ENCODE measurements at regions not wholly inside any gene's neighbourhood (a gene's known extent, or its start where the extent isn't known, plus 50 kb on each side); places are given as distances from the start of the nearest gene placed in this dataset.

GRCh38 chr3:181568693-181569092 lies 143.0 kb upstream of the SOX2 start:
- H3K4me1 ChIP-seq (ENCODE audit: insufficient read depth), result no peaks in the 10 kb centered on the region
- H3K79me2 ChIP-seq (ENCODE audit: insufficient read depth), result no peaks in the 10 kb centered on the region
- DNase-seq, result no peak
- no peaks in the 10 kb centered on the region for H3K27me3 ChIP-seq (replicated peaks; ENCODE audit: insufficient read depth)
- H3K9me2 ChIP-seq (ENCODE audit: insufficient read depth), result no peaks in the 10 kb centered on the region
- H3K36me3 ChIP-seq (ENCODE audit: low read depth), result no peaks in the 10 kb centered on the region
- TF ChIP-seq EZH2 (IDR thresholded peaks at IDR 0.05; ENCODE audit: insufficient read depth, poor library complexity, severe bottlenecking) (no peak), EZH2phosphoT487 (IDR thresholded peaks at IDR 0.05; ENCODE audit: insufficient read depth, low read depth) (no peak)
- no peak overlapping the region for H2AFZ ChIP-seq
- no peaks in the 10 kb centered on the region for H3K9me3 ChIP-seq (ENCODE audit: low read depth)
- no peak overlapping the region for H3K9ac ChIP-seq
- no peaks in the 10 kb centered on the region for H3F3A ChIP-seq (ENCODE audit: insufficient read depth)
- no peak overlapping the region for H3K27ac ChIP-seq
- H3K4me3 ChIP-seq, result no peak overlapping the region
- WGBS, 2 experiments (ENCODE audit: low coverage in 1 of 2, low lambda C conversion rate in 2 of 2, missing lambda C conversion rate in 2 of 2), result 70 to 71% methylated on average over 3 of the region's 3 CpGs
- in situ Hi-C loops (cut with MboI), result no loop called here
- no peaks in the 10 kb centered on the region for H4K20me1 ChIP-seq (ENCODE audit: insufficient read depth)
- no peak overlapping the region for H3K4me2 ChIP-seq (ENCODE audit: unreplicated experiment)

- Histone ChIP-seq H3K27me3 (replicated peaks; ENCODE audit: insufficient read depth) (no peaks in the 10 kb centered on the region), H3K9me2 (ENCODE audit: insufficient read depth) (no peaks in the 10 kb centered on the region), H3K36me3 (ENCODE audit: low read depth) (no peaks in the 10 kb centered on the region), H3K9ac (no peak overlapping the region), H3K4me2 (ENCODE audit: unreplicated experiment) (no peak overlapping the region), H3F3A (ENCODE audit: insufficient read depth) (no peaks in the 10 kb centered on the region), H3K4me3 (no peak overlapping the region), H4K20me1 (ENCODE audit: insufficient read depth) (no peaks in the 10 kb centered on the region), H3K4me1 (ENCODE audit: insufficient read depth) (no peaks in the 10 kb centered on the region), H3K79me2 (ENCODE audit: insufficient read depth) (no peaks in the 10 kb centered on the region), H2AFZ (no peak overlapping the region), H3K9me3 (ENCODE audit: low read depth) (no peaks in the 10 kb centered on the region), H3K27ac (no peak overlapping the region)
- 57 to 59% methylated on average over 3 of the region's 3 CpGs for WGBS, 2 experiments (ENCODE audit: low coverage in 1 of 2, low lambda C conversion rate in 2 of 2, missing lambda C conversion rate in 2 of 2)
- in situ Hi-C loops (cut with MboI), result no loop called here
- DNase-seq, result no peak
- no peak for TF ChIP-seq EZH2phosphoT487 (IDR thresholded peaks at IDR 0.05; ENCODE audit: insufficient read depth, low read depth)
- no peak for TF ChIP-seq EZH2 (IDR thresholded peaks at IDR 0.05; ENCODE audit: insufficient read depth, poor library complexity, severe bottlenecking)
These were observed 143.5 kb upstream of the SOX2 start for GRCh38 chr3:181568248-181568647.

GRCh38 chr3:181567311-181568075 lies 144.2 kb upstream of the SOX2 start:
- peak overlapping the region; percentile 8 for H3K4me2 ChIP-seq (ENCODE audit: unreplicated experiment)
- no peak overlapping the region for H3K4me3 ChIP-seq
- H3K9me3 ChIP-seq (ENCODE audit: low read depth), result no peaks in the 10 kb centered on the region
- no peaks in the 10 kb centered on the region for H3K9me2 ChIP-seq (ENCODE audit: insufficient read depth)
- H3F3A ChIP-seq (ENCODE audit: insufficient read depth), result no peaks in the 10 kb centered on the region
- no peaks in the 10 kb centered on the region for H3K4me1 ChIP-seq (ENCODE audit: insufficient read depth)
- no peaks in the 10 kb centered on the region for H3K79me2 ChIP-seq (ENCODE audit: insufficient read depth)
- no peaks in the 10 kb centered on the region for H3K27me3 ChIP-seq (replicated peaks; ENCODE audit: insufficient read depth)
- 6 to 9% methylated on average over 6 of the region's 6 CpGs for WGBS, 2 experiments (ENCODE audit: low coverage in 1 of 2, low lambda C conversion rate in 2 of 2, missing lambda C conversion rate in 2 of 2)
- H2AFZ ChIP-seq, result no peak overlapping the region
- H3K27ac ChIP-seq, result no peak overlapping the region
- TF ChIP-seq EZH2phosphoT487 (IDR thresholded peaks at IDR 0.05; ENCODE audit: insufficient read depth, low read depth) (no peak), EZH2 (IDR thresholded peaks at IDR 0.05; ENCODE audit: insufficient read depth, poor library complexity, severe bottlenecking) (no peak)
- peak; percentile 55 for DNase-seq
- H4K20me1 ChIP-seq (ENCODE audit: insufficient read depth), result no peaks in the 10 kb centered on the region
- H3K36me3 ChIP-seq (ENCODE audit: low read depth), result no peaks in the 10 kb centered on the region
- H3K9ac ChIP-seq, result no peak overlapping the region
- in situ Hi-C loops (cut with MboI), result no loop called here

GRCh38 chr3:181565416-181565815 lies 146.3 kb upstream of the SOX2 start:
- Histone ChIP-seq H3K9me3 (ENCODE audit: low read depth) (no peaks in the 10 kb centered on the region), H3K27ac (no peak overlapping the region), H3K9me2 (ENCODE audit: insufficient read depth) (no peaks in the 10 kb centered on the region), H3F3A (ENCODE audit: insufficient read depth) (no peaks in the 10 kb centered on the region), H3K4me2 (ENCODE audit: unreplicated experiment) (no peak overlapping the region), H3K4me3 (no peak overlapping the region), H3K9ac (no peak overlapping the region), H3K36me3 (ENCODE audit: low read depth) (no peaks in the 10 kb centered on the region), H3K79me2 (ENCODE audit: insufficient read depth) (no peaks in the 10 kb centered on the region), H3K27me3 (replicated peaks; ENCODE audit: insufficient read depth) (no peaks in the 10 kb centered on the region), H2AFZ (no peak overlapping the region), H3K4me1 (ENCODE audit: insufficient read depth) (no peaks in the 10 kb centered on the region), H4K20me1 (ENCODE audit: insufficient read depth) (no peaks in the 10 kb centered on the region)
- WGBS, 2 experiments (ENCODE audit: low coverage in 1 of 2, low lambda C conversion rate in 2 of 2, missing lambda C conversion rate in 2 of 2), result 0 to 4% methylated on average over 3 of the region's 3 CpGs
- in situ Hi-C loops (cut with MboI), result no loop called here
- DNase-seq, result no peak
- TF ChIP-seq EZH2phosphoT487 (IDR thresholded peaks at IDR 0.05; ENCODE audit: insufficient read depth, low read depth) (no peak), EZH2 (IDR thresholded peaks at IDR 0.05; ENCODE audit: insufficient read depth, poor library complexity, severe bottlenecking) (no peak)
